Ovary (tissue), 7 donors: ENCODE measurements at regions not wholly inside any gene's neighbourhood (a gene's known extent, or its start where the extent isn't known, plus 50 kb on each side); places are given as distances from the start of the nearest gene placed in this dataset.
"Not testable (repeated sequence)": the region's sequence is repeated elsewhere in the genome, so short reads cannot be mapped to it uniquely, and the experiment has no call there.

Source experiments
- DNase-seq, 5 donors: peaks; one replicate each; pipeline ENCODE4 v3.0.0-alpha.2; 2019 to 2020
- H3K27ac ChIP-seq, 2 donors: fragments of 200-600 bp; one replicate each; pipeline versions ENCODE4 v1.5.1 to v1.8.0; 2019 to 2022
- H3K27me3 ChIP-seq: fragments of 200-600 bp; one replicate; pipeline ENCODE4 v1.8.0; 2022
- H3K36me3 ChIP-seq: fragments of 200-600 bp; sonication (generic); one replicate; pipeline ENCODE4 v1.5.1; 2019
- H3K4me1 ChIP-seq: one replicate; pipeline ENCODE4 v1.8.1; 2013; ENCODE audit warnings: mild to moderate bottlenecking, moderate library complexity; ENCODE audit not compliant: insufficient read depth
- H3K4me3 ChIP-seq: fragments of 200-600 bp; sonication (generic); one replicate; pipeline ENCODE4 v1.5.1; 2017
- H3K9me3 ChIP-seq, 2 donors: fragments of 200-600 bp in 1 of 2; sonication (generic) in 1 of 2; one replicate each; pipeline versions ENCODE4 v1.5.1 to v1.8.1; 2013 to 2019; ENCODE audit warnings: mild to moderate bottlenecking in 1 of 2, moderate library complexity in 1 of 2
- CTCF ChIP-seq, 3 donors: fragments of 450-650 bp in 2 of 3; fragments of 200-600 bp in 1 of 3; IDR thresholded peaks; one replicate each; pipeline versions ENCODE4 v1.5.1 to v1.8.0; 2016 to 2022; ENCODE audit warnings: antibody characterized with exemption in 3 of 3, mild to moderate bottlenecking in 1 of 3
- EP300 ChIP-seq: sonication (generic); formaldehyde crosslinking; IDR thresholded peaks from one replicate; pipeline ENCODE4 v1.6.1; 2017; ENCODE audit warnings: antibody characterized with exemption
- POLR2A ChIP-seq: fragments of 450-650 bp; IDR thresholded peaks from one replicate; pipeline ENCODE4 v1.6.1; 2017; ENCODE audit warnings: antibody characterized with exemption, mild to moderate bottlenecking, moderate library complexity
- WGBS, 3 donors: extraction: QIAGEN DNeasy Blood & Tissue Kit in 1 of 3; methylation state at CpG; one replicate each; pipeline versions ENCODE4 v1.1.5 to v1.1.7; 2013 to 2017; 5-methylcytosine and 5-hydroxymethylcytosine counted together
- intact Hi-C, 4 donors: fragments of 100-400 bp; cut with DNase I; formaldehyde crosslinking; loops; one replicate each; pipeline versions ENCODE4 v1.11.0 to v1.15.1; 2022 to 2023
- donor health status: DM: no; HTN: no; CAD: no; lungs with moderate emphysema.
- donor health status: DM: no; HTN: no; CAD: no.
- donor health status: Bipolar disorder and iron deficiency.
- donor health status: DM: no; HTN: no; CAD: no.
- donor health status: DM: yes; HTN: yes; CAD: no.

DNA sequence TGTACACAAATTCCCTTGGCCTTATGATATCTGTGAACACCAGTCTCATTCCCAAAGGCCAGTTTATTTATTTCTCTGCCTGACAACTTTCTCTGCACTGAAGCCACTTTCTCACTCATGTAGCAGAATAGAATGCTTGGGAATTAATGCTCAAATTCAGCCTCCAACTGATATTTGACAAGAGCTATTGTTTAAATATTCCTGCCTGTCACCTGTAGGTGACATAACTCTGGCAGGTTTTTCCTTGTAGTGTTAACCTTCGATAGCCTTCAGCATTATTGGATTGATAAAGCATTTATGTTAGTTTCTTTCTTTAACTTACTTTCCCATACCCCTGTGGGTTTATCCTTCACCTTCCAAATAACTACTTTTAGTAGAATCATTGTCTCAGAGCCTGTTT is 1183.2 kb upstream of the ADGRB3 start:
- Histone ChIP-seq H3K4me3 (no peak overlapping the region), H3K36me3 (no peaks in the 10 kb centered on the region), H3K4me1 (no peaks in the 10 kb centered on the region), H3K27me3 (no peaks in the 10 kb centered on the region), H3K9me3 (no peaks in the 10 kb centered on the region), H3K27ac (no peak overlapping the region)
- intact Hi-C loops, result no loop called here
- no peak for TF ChIP-seq CTCF (IDR thresholded peaks at IDR 0.05)
- TF ChIP-seq EP300, result no peak
- no peak for TF ChIP-seq POLR2A
- no peak for DNase-seq
- WGBS, 3 donors, result 76 to 91% (median 84%) methylated on average over 1 of the region's 1 CpG

- H3K27ac ChIP-seq, result no peak overlapping the region
- intact Hi-C loops, result no loop called here
- 77 to 87% (median 81%) methylated on average over 4 of the region's 4 CpGs for WGBS, 3 donors
- H3K27me3 ChIP-seq, result no peaks in the 10 kb centered on the region
- H3K4me1 ChIP-seq, result no peaks in the 10 kb centered on the region
- no peak for TF ChIP-seq POLR2A
- no peak for TF ChIP-seq CTCF (IDR thresholded peaks at IDR 0.05)
- no peak for TF ChIP-seq EP300
- H3K9me3 ChIP-seq, result no peaks in the 10 kb centered on the region
- no peaks in the 10 kb centered on the region for H3K36me3 ChIP-seq
- no peak for DNase-seq
- H3K4me3 ChIP-seq, result no peak overlapping the region
These were observed 1184.4 kb upstream of the ADGRB3 start for GRCh38 chr6:67450641-67451040.

DNA sequence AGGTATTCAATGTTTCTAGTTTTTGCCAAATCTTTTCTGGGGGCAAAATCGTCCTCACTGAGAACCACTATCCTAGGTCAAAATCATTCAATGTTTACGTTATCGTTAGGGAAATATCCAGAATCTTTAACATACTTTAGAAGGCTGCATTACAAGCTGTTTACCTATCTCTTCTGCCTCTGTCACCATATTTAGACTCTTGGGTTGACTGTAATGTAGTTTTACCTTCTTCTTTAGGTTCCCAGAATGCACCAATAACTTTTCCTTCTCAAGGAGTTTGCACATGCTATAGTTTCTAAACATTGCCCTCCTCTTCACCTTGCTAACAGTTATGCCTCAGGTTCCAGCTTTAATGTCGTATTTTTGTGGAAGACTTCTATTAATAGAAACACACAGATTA is 1185.5 kb upstream of the ADGRB3 start:
- H3K27me3 ChIP-seq, result no peaks in the 10 kb centered on the region
- H3K36me3 ChIP-seq, result no peaks in the 10 kb centered on the region
- H3K4me1 ChIP-seq, result no peaks in the 10 kb centered on the region
- no peaks in the 10 kb centered on the region for H3K9me3 ChIP-seq
- no peak overlapping the region for H3K27ac ChIP-seq
- intact Hi-C loops, result no loop called here
- H3K4me3 ChIP-seq, result no peak overlapping the region
- DNase-seq, result no peak
- 59 to 74% (median 61%) methylated on average over 4 of the region's 4 CpGs for WGBS, 3 donors
- TF ChIP-seq EP300, result no peak
- no peak for TF ChIP-seq CTCF (IDR thresholded peaks at IDR 0.05)

- Histone ChIP-seq H3K36me3 (no peaks in the 10 kb centered on the region), H3K4me3 (no peak overlapping the region), H3K9me3 (no peaks in the 10 kb centered on the region), H3K4me1 (no peaks in the 10 kb centered on the region), H3K27me3 (no peaks in the 10 kb centered on the region), H3K27ac (no peak overlapping the region)
- intact Hi-C loops, result no loop called here
- TF ChIP-seq POLR2A (no peak), EP300 (no peak), CTCF (IDR thresholded peaks at IDR 0.05) (no peak)
- DNase-seq, result no peak
- WGBS, 3 donors, result 54 to 86% (median 78%) methylated on average over 2 of the region's 2 CpGs
These were observed 1202.0 kb upstream of the ADGRB3 start for GRCh38 chr6:67433124-67433523.

DNA sequence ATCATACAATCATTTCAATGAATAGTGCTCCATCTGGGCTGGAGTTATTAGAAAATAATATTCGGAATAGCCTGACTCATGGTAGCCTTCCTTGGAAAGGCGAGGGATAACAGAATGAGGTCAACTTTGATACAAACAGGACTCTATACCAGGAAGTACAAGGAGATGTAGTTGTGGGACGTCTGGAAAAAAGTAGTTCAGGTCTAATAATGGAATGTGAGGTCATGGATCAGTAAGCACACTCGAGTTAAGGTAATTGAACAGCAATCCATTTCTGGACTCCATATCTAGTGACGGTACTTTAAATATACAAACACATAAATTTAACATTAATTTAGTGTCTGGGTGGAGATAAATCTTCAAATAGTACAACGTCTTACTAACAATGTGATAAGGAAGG is 1204.0 kb upstream of the ADGRB3 start:
- H3K4me1 ChIP-seq, result no peaks in the 10 kb centered on the region
- intact Hi-C loops, result no loop called here
- no peaks in the 10 kb centered on the region for H3K9me3 ChIP-seq
- H3K27ac ChIP-seq, result no peak overlapping the region
- no peak for TF ChIP-seq POLR2A
- no peak for TF ChIP-seq CTCF (IDR thresholded peaks at IDR 0.05)
- no peak for TF ChIP-seq EP300
- H3K27me3 ChIP-seq, result no peaks in the 10 kb centered on the region
- H3K36me3 ChIP-seq, result no peaks in the 10 kb centered on the region
- no peak overlapping the region for H3K4me3 ChIP-seq
- DNase-seq, result no peak
- 21 to 24% (median 22%) methylated on average over 6 of the region's 6 CpGs for WGBS, 3 donors

DNA sequence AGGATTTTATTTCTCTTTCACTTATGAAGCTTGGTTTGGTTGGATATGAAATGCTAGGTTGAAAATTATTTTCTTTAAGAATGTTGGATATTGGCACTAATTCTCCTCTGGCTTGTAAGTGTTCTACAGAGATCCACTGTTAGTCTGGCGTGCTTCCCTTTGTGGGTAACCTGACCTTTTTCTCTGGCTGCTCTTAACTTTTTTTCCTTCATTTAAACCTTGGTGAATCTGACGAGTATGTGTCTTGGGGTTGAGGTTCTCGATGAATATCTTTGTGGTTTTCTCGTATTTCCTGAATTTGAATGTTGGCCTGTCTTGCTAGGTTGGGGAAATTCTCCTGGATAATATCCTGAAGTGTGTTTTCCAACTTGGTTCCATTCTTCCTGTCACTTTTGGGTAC is 1208.4 kb upstream of the ADGRB3 start:
- DNase-seq, H3K27ac ChIP-seq, H3K36me3 ChIP-seq, H3K27me3 ChIP-seq, H3K4me3 ChIP-seq, intact Hi-C loops, H3K4me1 ChIP-seq, H3K9me3 ChIP-seq: not testable (repeated sequence)
- 77 to 89% (median 83%) methylated on average over 4 of the region's 4 CpGs for WGBS, 3 donors
